SU-DHL-6 (cell line): ENCODE measurements at regions not wholly inside any gene's neighbourhood (a gene's known extent, or its start where the extent isn't known, plus 50 kb on each side); places are given as distances from the start of the nearest gene placed in this dataset.

Source experiments
- H2AFZ ChIP-seq: fragments of 200-600 bp; sonication (generic); 2 replicates; pipeline ENCODE4 v1.6.1; 2014; ENCODE audit warnings: low read depth, mild to moderate bottlenecking, moderate library complexity, mixed read lengths, antibody characterized with exemption, low read length; ENCODE audit not compliant: severe bottlenecking
- H3F3A ChIP-seq: fragments of 200-600 bp; shearing (Covaris generic); 2 replicates; pipeline ENCODE4 v1.6.0; 2016; ENCODE audit warnings: antibody characterized with exemption, mild to moderate bottlenecking; ENCODE audit not compliant: insufficient read depth
- H3K27ac ChIP-seq: fragments of 200-600 bp; sonication (generic); 2 replicates; pipeline ENCODE4 v1.5.1; 2016; ENCODE audit warnings: low read depth, mild to moderate bottlenecking, low read length, moderate library complexity, mixed read lengths
- H3K27me3 ChIP-seq: fragments of 200-600 bp; sonication (generic), shearing (Covaris generic); 2 replicates; pipeline ENCODE4 v1.6.0; 2014; ENCODE audit warnings: mild to moderate bottlenecking, low read length
- H3K36me3 ChIP-seq: fragments of 200-600 bp; sonication (generic); 2 replicates; pipeline ENCODE4 v1.6.1; 2014; ENCODE audit warnings: mild to moderate bottlenecking, low read length, mixed read lengths
- H3K4me2 ChIP-seq: fragments of 300-600, 200-600 bp; shearing (Covaris generic), sonication (generic); 2 replicates; pipeline ENCODE4 v1.6.0; 2014; ENCODE audit warnings: low read length, low read depth, mild to moderate bottlenecking; ENCODE audit not compliant: poor library complexity, severe bottlenecking
- H3K4me3 ChIP-seq: fragments of 200-600 bp; sonication (generic); 2 replicates; pipeline ENCODE4 v1.5.1; 2014; ENCODE audit warnings: antibody characterized with exemption, low read length, mild to moderate bottlenecking, mixed read lengths; ENCODE audit not compliant: insufficient read depth, poor library complexity, severe bottlenecking
- H3K79me2 ChIP-seq: fragments of 200-600 bp; sonication (generic); 2 replicates; pipeline ENCODE4 v1.6.1; 2014; ENCODE audit warnings: mild to moderate bottlenecking, low read length, moderate library complexity; ENCODE audit not compliant: insufficient read depth
- H3K9ac ChIP-seq: fragments of 200-600 bp; sonication (generic); 2 replicates; pipeline ENCODE4 v1.7.0; 2014; ENCODE audit warnings: mild to moderate bottlenecking, low read length
- H3K9me2 ChIP-seq: fragments of 200-600 bp; sonication (generic); replicated peaks from 2 replicates; pipeline ENCODE4 v1.6.1; 2014; ENCODE audit warnings: low read length; ENCODE audit not compliant: insufficient read depth
- H3K9me3 ChIP-seq: fragments of 200-600 bp; sonication (generic); 2 replicates; pipeline ENCODE4 v1.6.1; 2014; ENCODE audit warnings: low read length, mixed read lengths; ENCODE audit not compliant: insufficient read depth
- H4K20me1 ChIP-seq: fragments of 200-600 bp; sonication (generic); 2 replicates; pipeline ENCODE4 v1.6.1; 2014; ENCODE audit warnings: low read depth, mild to moderate bottlenecking, antibody characterized with exemption, low read length, moderate library complexity, mixed read lengths
- CTCF ChIP-seq: fragments of 200-600 bp; sonication (generic); IDR thresholded peaks from one replicate; pipeline ENCODE4 v1.5.1; 2017; ENCODE audit warnings: antibody characterized with exemption, mild to moderate bottlenecking, low read length, moderate library complexity; ENCODE audit not compliant: insufficient read depth, poor library complexity, severe bottlenecking
- EZH2phosphoT487 ChIP-seq: fragments of 200-600 bp; sonication (generic), shearing (Covaris generic); conservative IDR thresholded peaks from 2 replicates; pipeline ENCODE4 v1.6.1; 2018; ENCODE audit warnings: mild to moderate bottlenecking, antibody characterized with exemption, low read length, moderate library complexity, mixed read lengths

DNA sequence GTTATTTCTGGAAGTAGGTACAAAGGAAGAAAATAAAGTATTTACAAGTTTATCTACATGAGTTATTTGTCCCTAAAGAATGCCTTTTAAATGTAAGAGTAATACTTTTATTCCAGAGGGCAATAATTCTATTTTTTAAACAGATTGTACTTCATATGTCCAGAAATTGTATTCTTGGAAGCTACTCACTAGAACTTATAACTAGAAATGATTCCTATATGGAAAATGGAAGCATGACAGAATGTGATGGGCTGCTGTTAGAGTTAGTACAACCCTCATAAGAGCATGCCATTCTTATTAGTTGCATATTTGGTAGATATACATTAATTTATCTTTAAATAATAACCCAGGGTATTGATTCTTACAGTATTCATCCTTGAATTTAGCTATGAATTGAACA, 362.0 kb downstream of the FSIP2 start:
- Histone ChIP-seq H3K9ac (no peak overlapping the region), H4K20me1 (no peaks in the 10 kb centered on the region), H3K27ac (no peak overlapping the region), H3K27me3 (no peaks in the 10 kb centered on the region), H3K9me2 (no peaks in the 10 kb centered on the region), H3K4me2 (no peak overlapping the region), H3F3A (no peaks in the 10 kb centered on the region), H3K4me3 (no peak overlapping the region), H2AFZ (no peak overlapping the region), H3K9me3 (no peaks in the 10 kb centered on the region), H3K79me2 (no peaks in the 10 kb centered on the region), H3K36me3 (no peaks in the 10 kb centered on the region)
- TF ChIP-seq EZH2phosphoT487 (no peak), CTCF (no peak)

DNA sequence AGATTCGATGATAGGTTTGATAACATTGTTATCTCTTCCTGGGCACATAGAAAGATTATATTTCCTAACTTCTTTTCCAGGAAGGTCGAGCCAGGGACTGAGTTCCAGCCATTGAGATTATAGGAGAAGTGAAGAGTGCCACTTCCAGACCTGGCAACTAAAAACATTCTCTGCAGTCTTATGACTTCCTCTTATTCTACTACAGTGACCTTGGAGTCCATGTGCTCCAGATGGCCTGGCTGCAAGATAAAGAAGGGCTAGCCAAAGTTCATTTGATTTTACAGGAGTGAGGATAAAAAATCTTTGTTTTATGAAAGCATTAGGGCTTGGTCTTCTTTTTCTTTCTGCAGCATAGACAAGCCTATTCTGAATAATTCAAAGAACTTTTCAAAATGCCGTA, 363.0 kb downstream of the FSIP2 start:
- no peaks in the 10 kb centered on the region for H3F3A ChIP-seq
- no peaks in the 10 kb centered on the region for H3K79me2 ChIP-seq
- H3K27ac ChIP-seq: no peak overlapping the region
- H3K4me2 ChIP-seq: no peak overlapping the region
- no peaks in the 10 kb centered on the region for H3K36me3 ChIP-seq
- no peak for TF ChIP-seq CTCF
- no peak for TF ChIP-seq EZH2phosphoT487
- no peak overlapping the region for H2AFZ ChIP-seq
- no peak overlapping the region for H3K4me3 ChIP-seq
- H3K9ac ChIP-seq: no peak overlapping the region
- no peaks in the 10 kb centered on the region for H3K27me3 ChIP-seq
- H3K9me3 ChIP-seq: no peaks in the 10 kb centered on the region
- H3K9me2 ChIP-seq: no peaks in the 10 kb centered on the region
- H4K20me1 ChIP-seq: no peaks in the 10 kb centered on the region

- Histone ChIP-seq H3K4me3 (no peak overlapping the region), H3F3A (no peaks in the 10 kb centered on the region), H3K27me3 (no peaks in the 10 kb centered on the region), H3K9ac (no peak overlapping the region), H4K20me1 (no peaks in the 10 kb centered on the region), H2AFZ (no peak overlapping the region), H3K36me3 (no peaks in the 10 kb centered on the region), H3K27ac (no peak overlapping the region), H3K9me3 (no peaks in the 10 kb centered on the region), H3K4me2 (no peak overlapping the region), H3K79me2 (no peaks in the 10 kb centered on the region), H3K9me2 (no peaks in the 10 kb centered on the region)
- no peak for TF ChIP-seq CTCF
Measured at GRCh38 chr2:186103276-186103675, 364.7 kb downstream of the FSIP2 start.
